PFSK-1 (cell line): ENCODE measurements at regions not wholly inside any gene's neighbourhood (a gene's known extent, or its start where the extent isn't known, plus 50 kb on each side); places are given as distances from the start of the nearest gene placed in this dataset.

Experiments
- POLR2AphosphoS5 ChIP-seq: IDR thresholded peaks from 2 replicates; pipeline ENCODE4 v1.6.1; 2012; ENCODE audit warnings: low read depth, mild to moderate bottlenecking, control low read depth, low read length, moderate library complexity
- SIN3A ChIP-seq: IDR thresholded peaks from 2 replicates; pipeline ENCODE4 v1.6.1; 2012; ENCODE audit warnings: mild to moderate bottlenecking, low read length, moderate library complexity, borderline replicate concordance; ENCODE audit not compliant: insufficient read depth
- TAF1 ChIP-seq: IDR thresholded peaks from 2 replicates; pipeline ENCODE4 v1.6.1; 2012; ENCODE audit warnings: low read length, control low read depth, borderline replicate concordance; ENCODE audit not compliant: insufficient read depth
- TF ChIP-seq, protein P1 (sequence below), 2 experiments: IDR thresholded peaks; 2 replicates each; pipeline versions ENCODE4 v1.6.1 to v1.8.0; 2011 to 2012; ENCODE audit warnings: low read depth in 2 of 2, low read length in 2 of 2, control low read depth in 1 of 2, inconsistent platforms in 1 of 2, mild to moderate bottlenecking in 1 of 2, moderate library complexity in 1 of 2; ENCODE audit not compliant: insufficient read depth in 1 of 2

DNA sequence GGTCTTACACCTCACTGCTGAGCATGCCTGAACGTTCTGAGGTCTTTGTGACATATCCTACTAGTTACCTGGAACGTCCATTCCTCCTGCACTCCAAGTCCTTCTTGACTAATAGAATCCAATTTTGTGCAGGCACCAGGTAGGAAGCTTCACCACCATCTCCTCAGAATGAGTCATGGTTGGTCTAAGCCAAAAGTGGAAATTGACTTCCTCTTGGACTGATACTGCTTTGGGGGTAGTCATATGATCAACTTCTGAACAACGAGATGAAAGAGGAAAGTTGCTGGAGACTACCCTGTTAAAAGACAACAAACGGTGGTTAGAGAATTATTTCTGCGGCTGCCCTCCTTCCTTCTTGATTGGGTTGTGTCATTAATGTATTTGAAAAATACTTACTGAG is 374.2 kb upstream of the LARGE1 start:
- TF ChIP-seq, protein P1, sequence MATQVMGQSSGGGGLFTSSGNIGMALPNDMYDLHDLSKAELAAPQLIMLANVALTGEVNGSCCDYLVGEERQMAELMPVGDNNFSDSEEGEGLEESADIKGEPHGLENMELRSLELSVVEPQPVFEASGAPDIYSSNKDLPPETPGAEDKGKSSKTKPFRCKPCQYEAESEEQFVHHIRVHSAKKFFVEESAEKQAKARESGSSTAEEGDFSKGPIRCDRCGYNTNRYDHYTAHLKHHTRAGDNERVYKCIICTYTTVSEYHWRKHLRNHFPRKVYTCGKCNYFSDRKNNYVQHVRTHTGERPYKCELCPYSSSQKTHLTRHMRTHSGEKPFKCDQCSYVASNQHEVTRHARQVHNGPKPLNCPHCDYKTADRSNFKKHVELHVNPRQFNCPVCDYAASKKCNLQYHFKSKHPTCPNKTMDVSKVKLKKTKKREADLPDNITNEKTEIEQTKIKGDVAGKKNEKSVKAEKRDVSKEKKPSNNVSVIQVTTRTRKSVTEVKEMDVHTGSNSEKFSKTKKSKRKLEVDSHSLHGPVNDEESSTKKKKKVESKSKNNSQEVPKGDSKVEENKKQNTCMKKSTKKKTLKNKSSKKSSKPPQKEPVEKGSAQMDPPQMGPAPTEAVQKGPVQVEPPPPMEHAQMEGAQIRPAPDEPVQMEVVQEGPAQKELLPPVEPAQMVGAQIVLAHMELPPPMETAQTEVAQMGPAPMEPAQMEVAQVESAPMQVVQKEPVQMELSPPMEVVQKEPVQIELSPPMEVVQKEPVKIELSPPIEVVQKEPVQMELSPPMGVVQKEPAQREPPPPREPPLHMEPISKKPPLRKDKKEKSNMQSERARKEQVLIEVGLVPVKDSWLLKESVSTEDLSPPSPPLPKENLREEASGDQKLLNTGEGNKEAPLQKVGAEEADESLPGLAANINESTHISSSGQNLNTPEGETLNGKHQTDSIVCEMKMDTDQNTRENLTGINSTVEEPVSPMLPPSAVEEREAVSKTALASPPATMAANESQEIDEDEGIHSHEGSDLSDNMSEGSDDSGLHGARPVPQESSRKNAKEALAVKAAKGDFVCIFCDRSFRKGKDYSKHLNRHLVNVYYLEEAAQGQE (IDR thresholded peaks at IDR 0.05; ENCODE audit: insufficient read depth in 1 of 2, low read depth in 2 of 2, low read length in 2 of 2) = no peak
- TF ChIP-seq SIN3A (no peak), POLR2AphosphoS5 (no peak), TAF1 (no peak)
